ENCODE measurements at regions not wholly inside any gene's neighbourhood (a gene's known extent, or its start where the extent isn't known, plus 50 kb on each side); places are given as distances from the start of the nearest gene placed in this dataset.

- DNase-seq = no peak
- Histone ChIP-seq H3K4me1 (ENCODE audit: control insufficient read depth, insufficient read depth, low read length, poor library complexity, severe bottlenecking) (no peaks in the 10 kb centered on the region), H3K36me3 (ENCODE audit: control insufficient read depth, insufficient read depth, low read length) (no peaks in the 10 kb centered on the region), H3K4me3 (ENCODE audit: low read depth, low read length) (no peak overlapping the region), H3K27ac (ENCODE audit: insufficient read depth, low read length, poor library complexity, severe bottlenecking) (no peak overlapping the region), H3K9me3 (ENCODE audit: control insufficient read depth in 2 of 2, low read length in 2 of 2) (peaks cover 0 to 2% of the 10 kb centered on the region in 2 experiments), H3K27me3 (ENCODE audit: control insufficient read depth, insufficient read depth, low read length) (no peaks in the 10 kb centered on the region)
- H3K36me3 Mint-ChIP-seq = no peaks in the 10 kb centered on the region
- no peaks in the 10 kb centered on the region for H3K27me3 Mint-ChIP-seq
- no peaks in the 10 kb centered on the region for H3K4me1 Mint-ChIP-seq
- H3K9me3 Mint-ChIP-seq = peaks cover 0 to 17% (median 9%) of the 10 kb centered on the region in 7 donors
- no peak overlapping the region for H3K27ac Mint-ChIP-seq
- H3K4me3 Mint-ChIP-seq = no peak overlapping the region
- ATAC-seq (ENCODE audit: low read depth in 2 of 2) = no peak
Observed at GRCh38 chr3:1728510-1728909, 370.2 kb upstream of the CNTN4 start.

- Histone ChIP-seq H3K36me3 (ENCODE audit: control insufficient read depth, insufficient read depth, low read length) (no peaks in the 10 kb centered on the region), H3K4me3 (ENCODE audit: low read depth, low read length) (no peak overlapping the region), H3K27ac (ENCODE audit: insufficient read depth, low read length, poor library complexity, severe bottlenecking) (no peak overlapping the region), H3K9me3 (ENCODE audit: control insufficient read depth in 2 of 2, low read length in 2 of 2) (no peaks in the 10 kb centered on the region), H3K27me3 (ENCODE audit: control insufficient read depth, insufficient read depth, low read length) (no peaks in the 10 kb centered on the region), H3K4me1 (ENCODE audit: control insufficient read depth, insufficient read depth, low read length, poor library complexity, severe bottlenecking) (no peaks in the 10 kb centered on the region)
- Mint-ChIP-seq H3K36me3 (no peaks in the 10 kb centered on the region), H3K9me3 (peaks cover 4 to 28% (median 12%) of the 10 kb centered on the region in 7 donors), H3K27me3 (no peaks in the 10 kb centered on the region), H3K27ac (no peak overlapping the region), H3K4me3 (no peak overlapping the region), H3K4me1 (no peaks in the 10 kb centered on the region)
- DNase-seq (no peak), ATAC-seq (ENCODE audit: low read depth in 2 of 2) (no peak)
Observed at GRCh38 chr3:1734494-1735122, 364.1 kb upstream of the CNTN4 start.

GRCh38 chr3:1752205-1752604, 346.5 kb upstream of the CNTN4 start:
- Mint-ChIP-seq H3K27me3 (no peaks in the 10 kb centered on the region), H3K4me3 (no peak overlapping the region), H3K4me1 (no peaks in the 10 kb centered on the region), H3K9me3 (peaks cover 0 to 19% (median 8%) of the 10 kb centered on the region in 7 donors), H3K36me3 (no peaks in the 10 kb centered on the region), H3K27ac (no peak overlapping the region)
- no peak for ATAC-seq (ENCODE audit: low read depth in 2 of 2)
- Histone ChIP-seq H3K36me3 (ENCODE audit: control insufficient read depth, insufficient read depth, low read length) (no peaks in the 10 kb centered on the region), H3K4me1 (ENCODE audit: control insufficient read depth, insufficient read depth, low read length, poor library complexity, severe bottlenecking) (no peaks in the 10 kb centered on the region), H3K27ac (ENCODE audit: insufficient read depth, low read length, poor library complexity, severe bottlenecking) (no peak overlapping the region), H3K27me3 (ENCODE audit: control insufficient read depth, insufficient read depth, low read length) (no peaks in the 10 kb centered on the region), H3K9me3 (ENCODE audit: control insufficient read depth in 2 of 2, low read length in 2 of 2) (peaks cover 0 to 13% of the 10 kb centered on the region in 2 experiments), H3K4me3 (ENCODE audit: low read depth, low read length) (no peak overlapping the region)
- no peak for DNase-seq

GRCh38 chr3:1766384-1766783, 332.3 kb upstream of the CNTN4 start:
- Mint-ChIP-seq H3K4me1 (no peaks in the 10 kb centered on the region), H3K27me3 (no peaks in the 10 kb centered on the region), H3K4me3 (no peak overlapping the region), H3K36me3 (no peaks in the 10 kb centered on the region), H3K27ac (no peak overlapping the region), H3K9me3 (peaks cover 0 to 14% (median 9%) of the 10 kb centered on the region in 7 donors)
- Histone ChIP-seq H3K27ac (ENCODE audit: insufficient read depth, low read length, poor library complexity, severe bottlenecking) (no peak overlapping the region), H3K9me3 (ENCODE audit: control insufficient read depth in 2 of 2, low read length in 2 of 2) (peaks cover 4 to 5% of the 10 kb centered on the region in 2 experiments), H3K27me3 (ENCODE audit: control insufficient read depth, insufficient read depth, low read length) (no peaks in the 10 kb centered on the region), H3K4me1 (ENCODE audit: control insufficient read depth, insufficient read depth, low read length, poor library complexity, severe bottlenecking) (no peaks in the 10 kb centered on the region), H3K4me3 (ENCODE audit: low read depth, low read length) (no peak overlapping the region), H3K36me3 (ENCODE audit: control insufficient read depth, insufficient read depth, low read length) (no peaks in the 10 kb centered on the region)
- ATAC-seq (ENCODE audit: low read depth in 2 of 2) (no peak), DNase-seq (no peak)

GRCh38 chr3:1773679-1774078, 325.0 kb upstream of the CNTN4 start:
- DNase-seq (no peak), ATAC-seq (ENCODE audit: low read depth in 2 of 2) (no peak)
- Mint-ChIP-seq H3K4me1 (no peaks in the 10 kb centered on the region), H3K4me3 (no peak overlapping the region), H3K36me3 (no peaks in the 10 kb centered on the region), H3K27ac (no peak overlapping the region), H3K27me3 (no peaks in the 10 kb centered on the region), H3K9me3 (peaks cover 5 to 27% (median 9%) of the 10 kb centered on the region in 7 donors)
- no peaks in the 10 kb centered on the region for H3K36me3 ChIP-seq (ENCODE audit: control insufficient read depth, insufficient read depth, low read length)
- H3K9me3 ChIP-seq (ENCODE audit: control insufficient read depth in 2 of 2, low read length in 2 of 2) = peaks cover 0 to 2% of the 10 kb centered on the region in 2 experiments
- H3K27me3 ChIP-seq (ENCODE audit: control insufficient read depth, insufficient read depth, low read length) = no peaks in the 10 kb centered on the region
- H3K4me3 ChIP-seq (ENCODE audit: low read depth, low read length) = no peak overlapping the region
- H3K4me1 ChIP-seq (ENCODE audit: control insufficient read depth, insufficient read depth, low read length, poor library complexity, severe bottlenecking) = no peaks in the 10 kb centered on the region
- H3K27ac ChIP-seq (ENCODE audit: insufficient read depth, low read length, poor library complexity, severe bottlenecking) = no peak overlapping the region

- no peaks in the 10 kb centered on the region for H3K27me3 Mint-ChIP-seq
- H3K36me3 ChIP-seq (ENCODE audit: control insufficient read depth, insufficient read depth, low read length) = no peaks in the 10 kb centered on the region
- no peaks in the 10 kb centered on the region for H3K36me3 Mint-ChIP-seq
- ATAC-seq (ENCODE audit: low read depth in 2 of 2) (no peak), DNase-seq (no peak)
- H3K27ac ChIP-seq (ENCODE audit: insufficient read depth, low read length, poor library complexity, severe bottlenecking) = no peak overlapping the region
- H3K9me3 ChIP-seq (ENCODE audit: control insufficient read depth in 2 of 2, low read length in 2 of 2) = peaks cover 0 to 2% of the 10 kb centered on the region in 2 experiments
- no peaks in the 10 kb centered on the region for H3K27me3 ChIP-seq (ENCODE audit: control insufficient read depth, insufficient read depth, low read length)
- H3K27ac Mint-ChIP-seq = no peak overlapping the region
- H3K4me1 Mint-ChIP-seq = no peaks in the 10 kb centered on the region
- H3K4me3 ChIP-seq (ENCODE audit: low read depth, low read length) = no peak overlapping the region
- H3K4me3 Mint-ChIP-seq = no peak overlapping the region
- H3K9me3 Mint-ChIP-seq = peaks cover 5 to 25% (median 9%) of the 10 kb centered on the region in 7 donors
- no peaks in the 10 kb centered on the region for H3K4me1 ChIP-seq (ENCODE audit: control insufficient read depth, insufficient read depth, low read length, poor library complexity, severe bottlenecking)
Observed at GRCh38 chr3:1774597-1774996, 324.1 kb upstream of the CNTN4 start.

GRCh38 chr3:1775321-1775720, 323.3 kb upstream of the CNTN4 start:
- Histone ChIP-seq H3K27ac (ENCODE audit: insufficient read depth, low read length, poor library complexity, severe bottlenecking) (no peak overlapping the region), H3K4me1 (ENCODE audit: control insufficient read depth, insufficient read depth, low read length, poor library complexity, severe bottlenecking) (no peaks in the 10 kb centered on the region), H3K4me3 (ENCODE audit: low read depth, low read length) (no peak overlapping the region), H3K9me3 (ENCODE audit: control insufficient read depth in 2 of 2, low read length in 2 of 2) (no peaks in the 10 kb centered on the region), H3K36me3 (ENCODE audit: control insufficient read depth, insufficient read depth, low read length) (no peaks in the 10 kb centered on the region), H3K27me3 (ENCODE audit: control insufficient read depth, insufficient read depth, low read length) (no peaks in the 10 kb centered on the region)
- H3K36me3 Mint-ChIP-seq = no peaks in the 10 kb centered on the region
- no peak overlapping the region for H3K4me3 Mint-ChIP-seq
- ATAC-seq (ENCODE audit: low read depth in 2 of 2) (no peak), DNase-seq (no peak)
- H3K27me3 Mint-ChIP-seq = no peaks in the 10 kb centered on the region
- H3K9me3 Mint-ChIP-seq = peaks cover 5 to 21% (median 9%) of the 10 kb centered on the region in 7 donors
- no peak overlapping the region for H3K27ac Mint-ChIP-seq
- H3K4me1 Mint-ChIP-seq = no peaks in the 10 kb centered on the region

GRCh38 chr3:1783995-1784394, 314.7 kb upstream of the CNTN4 start:
- H3K27me3 Mint-ChIP-seq = no peaks in the 10 kb centered on the region

More at GRCh38 chr3:1783995-1784394, 314.7 kb upstream of the CNTN4 start:
- Mint-ChIP-seq H3K4me1 (no peaks in the 10 kb centered on the region), H3K27ac (no peak overlapping the region), H3K9me3 (peaks cover 3 to 30% (median 7%) of the 10 kb centered on the region in 7 donors), H3K36me3 (no peaks in the 10 kb centered on the region), H3K4me3 (no peak overlapping the region)
- Histone ChIP-seq H3K9me3 (ENCODE audit: control insufficient read depth in 2 of 2, low read length in 2 of 2) (no peaks in the 10 kb centered on the region), H3K4me1 (ENCODE audit: control insufficient read depth, insufficient read depth, low read length, poor library complexity, severe bottlenecking) (no peaks in the 10 kb centered on the region), H3K27me3 (ENCODE audit: control insufficient read depth, insufficient read depth, low read length) (no peaks in the 10 kb centered on the region), H3K36me3 (ENCODE audit: control insufficient read depth, insufficient read depth, low read length) (no peaks in the 10 kb centered on the region), H3K4me3 (ENCODE audit: low read depth, low read length) (no peak overlapping the region), H3K27ac (ENCODE audit: insufficient read depth, low read length, poor library complexity, severe bottlenecking) (no peak overlapping the region)
- DNase-seq (no peak), ATAC-seq (ENCODE audit: low read depth in 2 of 2) (no peak)

Measured in CD4-positive, CD25-positive, alpha-beta regulatory T cell (primary cell).